ENCODE measurements at regions not wholly inside any gene's neighbourhood (a gene's known extent, or its start where the extent isn't known, plus 50 kb on each side); places are given as distances from the start of the nearest gene placed in this dataset.

DNA sequence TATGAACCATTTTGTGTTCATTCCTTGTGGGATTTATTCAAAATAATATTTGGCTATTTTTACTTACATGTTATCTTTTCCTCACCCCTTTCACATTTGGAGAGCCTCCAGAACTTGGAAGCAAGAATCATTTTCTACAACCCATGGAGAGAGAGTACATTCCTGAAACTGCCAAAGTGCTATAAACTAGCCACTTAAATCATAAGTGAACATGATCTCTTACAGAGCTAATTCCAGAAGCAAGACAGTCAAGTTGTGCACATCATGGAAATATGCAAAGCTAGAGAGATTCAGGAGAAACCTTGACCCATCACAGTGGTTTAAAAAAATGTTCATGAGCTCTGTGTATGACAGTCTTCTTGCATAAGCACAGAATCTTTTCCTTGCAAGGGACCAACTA is 883.6 kb upstream of the C9orf72 start:
- TF ChIP-seq, protein P1, sequence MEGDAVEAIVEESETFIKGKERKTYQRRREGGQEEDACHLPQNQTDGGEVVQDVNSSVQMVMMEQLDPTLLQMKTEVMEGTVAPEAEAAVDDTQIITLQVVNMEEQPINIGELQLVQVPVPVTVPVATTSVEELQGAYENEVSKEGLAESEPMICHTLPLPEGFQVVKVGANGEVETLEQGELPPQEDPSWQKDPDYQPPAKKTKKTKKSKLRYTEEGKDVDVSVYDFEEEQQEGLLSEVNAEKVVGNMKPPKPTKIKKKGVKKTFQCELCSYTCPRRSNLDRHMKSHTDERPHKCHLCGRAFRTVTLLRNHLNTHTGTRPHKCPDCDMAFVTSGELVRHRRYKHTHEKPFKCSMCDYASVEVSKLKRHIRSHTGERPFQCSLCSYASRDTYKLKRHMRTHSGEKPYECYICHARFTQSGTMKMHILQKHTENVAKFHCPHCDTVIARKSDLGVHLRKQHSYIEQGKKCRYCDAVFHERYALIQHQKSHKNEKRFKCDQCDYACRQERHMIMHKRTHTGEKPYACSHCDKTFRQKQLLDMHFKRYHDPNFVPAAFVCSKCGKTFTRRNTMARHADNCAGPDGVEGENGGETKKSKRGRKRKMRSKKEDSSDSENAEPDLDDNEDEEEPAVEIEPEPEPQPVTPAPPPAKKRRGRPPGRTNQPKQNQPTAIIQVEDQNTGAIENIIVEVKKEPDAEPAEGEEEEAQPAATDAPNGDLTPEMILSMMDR (IDR thresholded peaks at IDR 0.05), result no peak
- TF ChIP-seq POLR2A (IDR thresholded peaks at IDR 0.05), result no peak
- TF ChIP-seq EP300 (IDR thresholded peaks at IDR 0.05), result no peak

Measured in ovary (tissue), 3 donors.